HEK293T (cell line): ENCODE measurements at regions not wholly inside any gene's neighbourhood (a gene's known extent, or its start where the extent isn't known, plus 50 kb on each side); places are given as distances from the start of the nearest gene placed in this dataset.

ENCODE experiments used
- CTCF ChIA-PET: fragments of 350-600 bp; formaldehyde crosslinking; extraction: SDS; loops from one replicate; lab custom pipeline; 2021; ENCODE audit warnings: antibody characterized with exemption, inconsistent platforms; lab: Yijun Ruan, JAX
- POLR2A ChIA-PET: fragments of 350-600 bp; formaldehyde crosslinking; extraction: SDS; loops from one replicate; lab custom pipeline; 2020; ENCODE audit warnings: antibody characterized with exemption, inconsistent platforms; lab: Yijun Ruan, JAX
- DNase-seq: peaks from one replicate; pipeline ENCODE4 v3.0.0; 2012; ENCODE audit warnings: mixed read lengths; ENCODE audit errors: extremely low spot score
- ARNT ChIP-seq: fragments of 450-650 bp; IDR thresholded peaks from 2 replicates; pipeline ENCODE4 v1.6.1; 2017; ENCODE audit warnings: mild to moderate bottlenecking
- BHLHE40 ChIP-seq: fragments of 450-650 bp; IDR thresholded peaks from 2 replicates; pipeline ENCODE4 v1.6.1; 2016; ENCODE audit warnings: mild to moderate bottlenecking, moderate library complexity, borderline replicate concordance
- CTBP1 ChIP-seq: fragments of 450-650 bp; IDR thresholded peaks from 2 replicates; pipeline ENCODE4 v1.6.1; 2016; ENCODE audit warnings: borderline replicate concordance
- ELF4 ChIP-seq: fragments of 450-650 bp; IDR thresholded peaks from 2 replicates; pipeline ENCODE4 v1.6.1; 2017; ENCODE audit warnings: antibody characterized with exemption
- FOXA1 ChIP-seq: fragments of 450-650 bp; IDR thresholded peaks from 2 replicates; pipeline ENCODE4 v1.6.1; 2016; ENCODE audit warnings: mild to moderate bottlenecking
- FOXK2 ChIP-seq: fragments of 450-650 bp; IDR thresholded peaks from 2 replicates; pipeline ENCODE4 v1.6.1; 2016; ENCODE audit warnings: mild to moderate bottlenecking
- FOXM1 ChIP-seq: fragments of 450-650 bp; IDR thresholded peaks from 2 replicates; pipeline ENCODE4 v1.6.1; 2017; ENCODE audit warnings: mild to moderate bottlenecking, borderline replicate concordance
- HDGF ChIP-seq: fragments of 450-650 bp; IDR thresholded peaks from 2 replicates; pipeline ENCODE4 v1.6.1; 2017; ENCODE audit warnings: antibody characterized with exemption, borderline replicate concordance
- L3MBTL2 ChIP-seq: fragments of 450-650 bp; conservative IDR thresholded peaks from 2 replicates; pipeline ENCODE4 v1.6.1; 2016; ENCODE audit warnings: mild to moderate bottlenecking
- LEF1 ChIP-seq: fragments of 450-650 bp; IDR thresholded peaks from 2 replicates; pipeline ENCODE4 v1.6.1; 2017; ENCODE audit warnings: mild to moderate bottlenecking, borderline replicate concordance
- NFRKB ChIP-seq: fragments of 450-650 bp; IDR thresholded peaks from 2 replicates; pipeline ENCODE4 v1.6.1; 2016; ENCODE audit warnings: mild to moderate bottlenecking, moderate library complexity
- PKNOX1 ChIP-seq: fragments of 450-650 bp; IDR thresholded peaks from 2 replicates; pipeline ENCODE4 v1.6.1; 2016
- SP1 ChIP-seq: fragments of 450-650 bp; IDR thresholded peaks from 2 replicates; pipeline ENCODE4 v1.6.1; 2017
- SUZ12 ChIP-seq: fragments of 450-650 bp; IDR thresholded peaks from 2 replicates; pipeline ENCODE4 v1.6.1; 2016; ENCODE audit warnings: mild to moderate bottlenecking
- TARDBP ChIP-seq: fragments of 450-650 bp; IDR thresholded peaks from 2 replicates; pipeline ENCODE4 v1.6.1; 2016
- ZNF384 ChIP-seq: fragments of 450-650 bp; IDR thresholded peaks from 2 replicates; pipeline ENCODE4 v1.6.1; 2016

DNA sequence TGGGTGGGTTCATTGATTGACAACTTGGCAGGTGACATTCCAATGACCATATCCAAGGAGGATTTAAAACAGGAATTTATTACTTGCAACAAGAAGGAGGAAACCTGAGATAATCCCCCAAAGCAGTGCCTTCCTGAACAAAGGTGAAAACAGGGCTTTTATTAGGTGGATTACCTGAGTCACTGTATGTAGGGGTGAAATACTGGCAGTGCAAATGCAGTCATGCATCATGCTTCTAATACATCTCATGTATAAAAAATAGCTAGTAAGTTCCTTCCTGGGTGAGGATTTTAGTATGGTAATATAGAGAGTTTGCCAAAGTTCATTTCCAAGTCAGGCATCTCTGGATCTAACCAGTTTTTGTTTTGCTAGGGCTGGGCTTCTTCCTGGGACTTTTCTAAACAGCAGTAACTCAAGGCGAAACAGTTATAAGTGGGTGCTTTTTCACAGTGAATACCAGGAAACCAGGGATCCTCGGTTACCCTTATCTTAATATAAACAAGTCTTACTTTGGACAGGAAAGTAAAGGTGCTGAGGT, 583.4 kb upstream of the LRRTM1 start:
- CTCF ChIA-PET, result no interaction called here
- POLR2A ChIA-PET, result no interaction called here
- TF ChIP-seq FOXK2 (no peak), SP1 (no peak), L3MBTL2 (no peak), LEF1 (no peak), PKNOX1 (no peak), FOXM1 (no peak), ARNT (no peak), TARDBP (no peak), FOXA1 (no peak), BHLHE40 (no peak)
- DNase-seq, result no peak

DNA sequence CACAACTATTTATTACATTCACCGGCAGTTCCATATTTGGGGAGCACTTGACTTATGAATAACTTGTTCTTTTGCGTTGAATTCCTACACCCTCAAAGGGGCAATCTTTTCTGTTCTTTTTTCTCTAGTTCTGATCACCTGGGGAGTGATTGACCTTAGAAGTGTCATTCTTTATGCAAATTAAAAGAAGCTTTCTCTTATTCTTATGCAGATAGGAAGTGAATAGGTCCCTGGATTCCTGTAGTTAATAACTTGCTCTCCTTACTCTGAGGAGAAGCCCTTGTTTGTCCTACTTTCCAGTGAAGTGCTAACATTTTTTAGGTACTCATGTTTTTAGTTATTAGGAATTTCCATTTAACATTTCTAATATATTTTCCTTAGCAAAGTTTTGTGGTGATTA, 569.8 kb upstream of the LRRTM1 start:
- TF ChIP-seq CTBP1 (no peak), SUZ12 (no peak), ARNT (no peak), ELF4 (no peak), TARDBP (no peak), FOXK2 (no peak), NFRKB (no peak)
- no peak for DNase-seq
- ChIA-PET POLR2A (no interaction called here), CTCF (no interaction called here)

- ChIA-PET POLR2A (no interaction called here), CTCF (no interaction called here)
- no peak for DNase-seq
- no peak for TF ChIP-seq SP1
- TF ChIP-seq NFRKB, result no peak
- no peak for TF ChIP-seq HDGF
- TF ChIP-seq SUZ12, result no peak
Measured at GRCh38 chr2:80869858-80870438, 565.4 kb upstream of the LRRTM1 start.

DNA sequence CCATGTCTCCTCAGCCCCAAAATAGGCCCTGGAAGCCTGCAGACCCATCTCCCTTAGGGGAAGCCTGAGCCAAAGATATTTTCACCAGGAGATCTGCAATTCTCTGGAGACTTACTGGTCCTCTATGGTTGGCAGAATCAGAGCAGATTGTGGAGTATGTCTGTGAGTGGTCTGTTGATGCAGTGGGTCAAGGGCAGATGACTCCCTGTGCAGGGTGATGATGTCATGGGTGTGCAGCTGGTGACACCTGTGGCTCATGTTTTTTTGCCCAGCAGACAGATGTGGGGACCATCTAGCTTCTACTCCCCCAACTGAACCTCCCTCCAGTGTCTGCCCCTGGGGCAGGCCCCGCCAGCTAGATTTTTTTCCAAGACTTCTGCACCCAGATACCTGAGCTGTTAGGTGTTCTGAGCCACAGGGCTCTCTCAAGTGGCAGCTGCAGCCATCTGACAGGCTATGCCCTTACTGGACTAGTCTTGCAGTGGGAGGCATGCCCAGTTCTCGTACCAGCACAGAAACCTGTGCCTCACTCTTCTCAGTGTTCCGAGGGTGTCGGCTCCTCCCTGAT, 558.7 kb upstream of the LRRTM1 start:
- no peak for DNase-seq
- CTCF ChIA-PET, result no interaction called here
- no peak for TF ChIP-seq ELF4
- no peak for TF ChIP-seq L3MBTL2
- no peak for TF ChIP-seq FOXK2
- TF ChIP-seq ZNF384, result no peak
- no peak for TF ChIP-seq ARNT
- no peak for TF ChIP-seq LEF1
- TF ChIP-seq BHLHE40, result no peak
- TF ChIP-seq NFRKB, result no peak
- TF ChIP-seq FOXA1, result no peak
- no peak for TF ChIP-seq SUZ12
- no peak for TF ChIP-seq CTBP1
- TF ChIP-seq PKNOX1, result no peak
- TF ChIP-seq HDGF, result no peak
- TF ChIP-seq SP1, result no peak
- TF ChIP-seq FOXM1, result no peak
- TF ChIP-seq TARDBP, result no peak
- POLR2A ChIA-PET, result no interaction called here

DNA sequence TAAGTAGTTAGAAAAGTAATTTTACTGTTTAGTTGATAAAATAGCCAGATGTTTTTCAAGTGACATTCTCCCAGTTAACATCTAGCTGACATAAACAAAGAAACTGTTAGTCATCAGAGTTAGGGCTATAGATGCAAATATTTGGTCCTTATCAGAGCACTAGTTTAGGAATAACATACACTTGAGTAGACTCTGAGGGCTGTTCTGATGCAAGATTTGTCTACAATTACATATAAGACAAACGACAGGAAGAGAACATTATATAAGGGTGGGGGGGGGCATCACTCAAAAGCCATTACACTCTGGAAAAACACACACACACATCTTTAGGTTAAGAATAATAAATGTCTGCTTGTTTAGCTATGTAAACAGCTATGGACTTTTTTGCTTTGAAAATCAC, 554.4 kb upstream of the LRRTM1 start:
- ChIA-PET CTCF (no interaction called here), POLR2A (no interaction called here)
- DNase-seq, result no peak
- TF ChIP-seq LEF1, result no peak
- no peak for TF ChIP-seq ARNT
- TF ChIP-seq CTBP1, result no peak
- no peak for TF ChIP-seq L3MBTL2
- no peak for TF ChIP-seq TARDBP
- no peak for TF ChIP-seq FOXM1
- TF ChIP-seq SP1, result no peak
- no peak for TF ChIP-seq HDGF
- no peak for TF ChIP-seq SUZ12
- no peak for TF ChIP-seq NFRKB
- no peak for TF ChIP-seq BHLHE40
- TF ChIP-seq FOXK2, result no peak
- TF ChIP-seq ZNF384, result no peak
- no peak for TF ChIP-seq PKNOX1

- CTCF ChIA-PET, result no interaction called here
- TF ChIP-seq LEF1, result no peak
- TF ChIP-seq ZNF384, result no peak
- no peak for TF ChIP-seq L3MBTL2
- TF ChIP-seq TARDBP, result no peak
- TF ChIP-seq SUZ12, result no peak
- no peak for TF ChIP-seq PKNOX1
- no peak for TF ChIP-seq BHLHE40
- TF ChIP-seq FOXA1, result no peak
- TF ChIP-seq FOXM1, result no peak
- no peak for TF ChIP-seq NFRKB
- POLR2A ChIA-PET, result no interaction called here
- DNase-seq, result no peak
Measured at GRCh38 chr2:80856227-80856626, 551.7 kb upstream of the LRRTM1 start.
